GM21529 (cell line): ENCODE measurements at regions not wholly inside any gene's neighbourhood (a gene's known extent, or its start where the extent isn't known, plus 50 kb on each side); places are given as distances from the start of the nearest gene placed in this dataset.

ENCODE experiments used
- ATAC-seq: cut with Tn5 transposase; IDR thresholded peaks from one replicate; pipeline ENCODE4 v1.9.1; 2021; ENCODE audit not compliant: unreplicated experiment

GRCh38 chr20:57073402-57073801 lies 193.0 kb downstream of the BMP7 start:
- no peak for ATAC-seq

GRCh38 chr20:57074386-57074785 lies 192.1 kb downstream of the BMP7 start:
- no peak for ATAC-seq

- ATAC-seq, result no peak
Observed at GRCh38 chr20:57075181-57075580, 191.3 kb downstream of the BMP7 start.

GRCh38 chr20:57075603-57076002 lies 190.8 kb downstream of the BMP7 start:
- no peak for ATAC-seq

- no peak for ATAC-seq
Observed at GRCh38 chr20:57076152-57076652, 190.2 kb downstream of the BMP7 start.

- ATAC-seq, result no peak
Observed at GRCh38 chr20:57076951-57077350, 189.5 kb downstream of the BMP7 start.

- ATAC-seq, result no peak
Observed at GRCh38 chr20:57078116-57078515, 188.3 kb downstream of the BMP7 start.

- ATAC-seq, result no peak
Observed at GRCh38 chr20:57079031-57080005, 187.1 kb downstream of the BMP7 start.

- ATAC-seq, result no peak
Observed at GRCh38 chr20:57080796-57081195, 185.6 kb downstream of the BMP7 start.

GRCh38 chr20:57082357-57082945 lies 184.0 kb downstream of the BMP7 start:
- no peak for ATAC-seq

GRCh38 chr20:57083072-57083471 lies 183.4 kb downstream of the BMP7 start:
- no peak for ATAC-seq

GRCh38 chr20:57086066-57086465 lies 180.4 kb downstream of the BMP7 start:
- ATAC-seq, result no peak

- ATAC-seq, result no peak
Observed at GRCh38 chr20:57087102-57087501, 179.3 kb downstream of the BMP7 start.

- ATAC-seq, result no peak
Observed at GRCh38 chr20:57087705-57088104, 178.7 kb downstream of the BMP7 start.

- no peak for ATAC-seq
Observed at GRCh38 chr20:57088436-57088835, 178.0 kb downstream of the BMP7 start.

- ATAC-seq, result peak; percentile 59
Observed at GRCh38 chr20:57089699-57090144, 176.7 kb downstream of the BMP7 start.

GRCh38 chr20:57090590-57091560 lies 175.6 kb downstream of the BMP7 start:
- no peak for ATAC-seq

- ATAC-seq, result no peak
Observed at GRCh38 chr20:57091748-57092111, 174.7 kb downstream of the BMP7 start.

GRCh38 chr20:57092112-57092899 lies 174.1 kb downstream of the BMP7 start:
- no peak for ATAC-seq

GRCh38 chr20:57092900-57093530 lies 173.4 kb downstream of the BMP7 start:
- ATAC-seq, result no peak
